OCI-LY3 (cell line): ENCODE measurements at regions not wholly inside any gene's neighbourhood (a gene's known extent, or its start where the extent isn't known, plus 50 kb on each side); places are given as distances from the start of the nearest gene placed in this dataset.

Source experiments
- CTCF ChIP-seq: fragments of 200-600, 300-600 bp; sonication (generic); IDR thresholded peaks from 2 replicates; pipeline ENCODE4 v1.5.1; 2014; ENCODE audit warnings: antibody characterized with exemption, low read length, low read depth
- EZH2phosphoT487 ChIP-seq: fragments of 200-600 bp; shearing (Covaris generic); IDR thresholded peaks from 2 replicates; pipeline ENCODE4 v1.6.1; 2018; ENCODE audit warnings: antibody characterized with exemption, mixed run types, low read depth

GRCh38 chr1:208628022-208628914, 384.1 kb upstream of the PLXNA2 start:
- TF ChIP-seq CTCF (no peak), EZH2phosphoT487 (no peak)
